Uterus (tissue), 3 donors: ENCODE measurements at regions not wholly inside any gene's neighbourhood (a gene's known extent, or its start where the extent isn't known, plus 50 kb on each side); places are given as distances from the start of the nearest gene placed in this dataset.

Experiments
- DNase-seq, 2 donors: peaks; one replicate each; pipeline ENCODE4 v3.0.0-alpha.2; 2019 to 2020
- H3K27ac ChIP-seq, 2 donors: fragments of 200-600 bp; sonication (generic); 1 replicate in 1 of 2; 2 replicates in 1 of 2; pipeline ENCODE4 v1.5.1; 2016 to 2018
- H3K27me3 ChIP-seq, 2 donors: fragments of 200-600 bp; sonication (generic); one replicate each; pipeline ENCODE4 v1.5.1; 2018 to 2019; ENCODE audit warnings: control low read depth in 1 of 2
- H3K36me3 ChIP-seq, 2 donors: fragments of 200-600 bp; sonication (generic); one replicate each; pipeline ENCODE4 v1.5.1; 2019; ENCODE audit warnings: control low read depth in 1 of 2
- H3K4me1 ChIP-seq, 2 donors: fragments of 200-600 bp; sonication (generic); one replicate each; pipeline ENCODE4 v1.5.1; 2018 to 2019; ENCODE audit warnings: control low read depth in 1 of 2
- H3K4me3 ChIP-seq, 2 donors: fragments of 200-600 bp; sonication (generic); 1 replicate in 1 of 2; 2 replicates in 1 of 2; pipeline ENCODE4 v1.5.1; 2018 to 2019; ENCODE audit warnings: mild to moderate bottlenecking in 1 of 2
- H3K9me3 ChIP-seq, 2 donors: fragments of 200-600 bp; sonication (generic); one replicate each; pipeline ENCODE4 v1.5.1; 2019; ENCODE audit warnings: control low read depth in 1 of 2
- CTCF ChIP-seq, 4 experiments: fragments of 200-600 bp in 2 of 4; fragments of 450-650 bp in 2 of 4; sonication (generic) in 2 of 4; IDR thresholded peaks; one replicate each; pipeline ENCODE4 v1.5.1; 2016 to 2019; ENCODE audit warnings: antibody characterized with exemption in 4 of 4, mild to moderate bottlenecking in 2 of 4, moderate library complexity in 1 of 4
- POLR2A ChIP-seq, 2 donors: fragments of 450-650 bp; IDR thresholded peaks; one replicate each; pipeline ENCODE4 v1.6.1; 2016; ENCODE audit warnings: antibody characterized with exemption in 2 of 2, mild to moderate bottlenecking in 1 of 2, moderate library complexity in 1 of 2
- intact Hi-C: fragments of 100-400 bp; cut with DNase I; formaldehyde crosslinking; loops from one replicate; pipeline ENCODE4 v1.15.1; 2023; ENCODE audit warnings: low total_unique reads
- donor health status: DM: yes; HTN: yes; CAD: no.

DNA sequence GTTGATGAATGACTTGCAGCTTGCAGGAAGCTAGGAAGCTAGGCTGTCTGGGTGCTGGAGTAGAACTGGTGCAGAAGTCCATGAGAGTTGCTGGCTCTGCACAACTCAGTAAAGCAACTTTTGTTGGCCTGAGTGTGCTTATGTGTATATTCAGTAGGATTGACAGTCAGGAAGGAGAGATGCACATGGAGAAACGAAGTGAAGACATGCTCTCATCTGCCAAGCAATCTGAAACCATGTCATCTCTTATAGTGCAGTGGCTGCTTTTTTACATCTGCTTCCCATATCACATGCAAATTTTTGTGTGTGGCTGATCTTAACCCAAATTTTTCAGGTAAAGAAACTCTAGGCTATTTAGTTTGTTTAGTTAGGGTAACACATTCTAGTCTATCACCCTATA, 252.4 kb upstream of the HS3ST5 start:
- Histone ChIP-seq H3K36me3 (no peaks in the 10 kb centered on the region), H3K27me3 (no peaks in the 10 kb centered on the region), H3K4me1 (no peaks in the 10 kb centered on the region), H3K9me3 (no peaks in the 10 kb centered on the region), H3K27ac (no peak overlapping the region), H3K4me3 (no peak overlapping the region)
- TF ChIP-seq CTCF (IDR thresholded peaks at IDR 0.05) (no peak), POLR2A (IDR thresholded peaks at IDR 0.05) (no peak)
- intact Hi-C loops, result no loop called here
- DNase-seq, result no peak

- H3K4me1 ChIP-seq, result no peaks in the 10 kb centered on the region
- no peak overlapping the region for H3K4me3 ChIP-seq
- no peaks in the 10 kb centered on the region for H3K27me3 ChIP-seq
- H3K36me3 ChIP-seq, result no peaks in the 10 kb centered on the region
- no peak for DNase-seq
- TF ChIP-seq POLR2A (IDR thresholded peaks at IDR 0.05) (no peak), CTCF (IDR thresholded peaks at IDR 0.05) (no peak)
- no peaks in the 10 kb centered on the region for H3K9me3 ChIP-seq
- intact Hi-C loops, result no loop called here
- H3K27ac ChIP-seq, result no peak overlapping the region
Measured at GRCh38 chr6:114592506-114592905, 249.7 kb upstream of the HS3ST5 start.

DNA sequence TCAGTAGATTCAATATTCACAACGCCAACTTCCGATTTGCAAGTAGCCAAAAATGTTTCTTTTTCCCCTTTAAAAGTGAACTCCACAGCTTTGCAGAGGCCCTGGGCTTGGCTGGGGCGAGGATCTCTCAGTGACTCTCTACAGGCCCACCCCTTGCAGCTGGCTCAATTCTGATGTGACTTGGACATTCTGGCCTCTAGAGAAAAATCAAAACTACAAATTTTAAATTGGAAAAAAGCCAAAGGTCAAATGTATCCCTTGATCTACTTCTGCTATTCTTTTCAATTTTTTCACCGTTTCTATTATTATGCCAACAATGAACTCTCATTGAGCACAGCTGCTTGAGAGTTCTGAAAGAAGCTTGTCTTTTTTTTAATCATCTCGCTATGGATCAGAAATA, 245.9 kb upstream of the HS3ST5 start:
- no peaks in the 10 kb centered on the region for H3K36me3 ChIP-seq
- no peaks in the 10 kb centered on the region for H3K27me3 ChIP-seq
- no peak overlapping the region for H3K4me3 ChIP-seq
- H3K4me1 ChIP-seq, result no peaks in the 10 kb centered on the region
- H3K27ac ChIP-seq, result no peak overlapping the region
- intact Hi-C loops, result no loop called here
- no peaks in the 10 kb centered on the region for H3K9me3 ChIP-seq
- TF ChIP-seq POLR2A (IDR thresholded peaks at IDR 0.05), result no peak
- TF ChIP-seq CTCF (IDR thresholded peaks at IDR 0.05), result no peak
- no peak for DNase-seq

GRCh38 chr6:114586298-114586697, 243.5 kb upstream of the HS3ST5 start:
- intact Hi-C loops, result no loop called here
- TF ChIP-seq POLR2A (IDR thresholded peaks at IDR 0.05) (no peak), CTCF (IDR thresholded peaks at IDR 0.05) (no peak)
- DNase-seq, result no peak

DNA sequence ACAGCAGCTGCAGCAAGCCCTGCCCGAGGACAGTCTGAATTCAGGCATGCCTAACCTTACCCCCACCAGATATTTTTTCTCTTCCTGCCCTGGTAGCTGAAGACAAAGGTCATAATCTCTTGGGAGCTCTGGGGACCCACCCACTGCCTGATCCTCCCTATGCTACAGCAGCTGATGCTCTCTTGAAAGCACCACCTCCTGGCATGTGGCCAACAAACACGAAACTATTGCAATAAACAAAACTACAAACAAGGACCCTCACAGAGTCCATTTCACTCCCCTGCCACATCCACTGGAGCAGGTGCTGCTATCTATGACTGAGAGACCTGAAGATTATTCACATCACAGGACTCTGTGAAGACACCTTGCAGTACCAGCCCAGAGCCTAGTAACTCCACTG, 238.5 kb upstream of the HS3ST5 start:
- TF ChIP-seq POLR2A (IDR thresholded peaks at IDR 0.05) (no peak), CTCF (IDR thresholded peaks at IDR 0.05) (no peak)
- Histone ChIP-seq H3K27me3 (no peaks in the 10 kb centered on the region), H3K9me3 (no peaks in the 10 kb centered on the region), H3K4me1 (no peaks in the 10 kb centered on the region), H3K36me3 (no peaks in the 10 kb centered on the region), H3K27ac (no peak overlapping the region), H3K4me3 (no peak overlapping the region)
- DNase-seq, result no peak
- intact Hi-C loops, result no loop called here

More at GRCh38 chr6:114586298-114586697, 243.5 kb upstream of the HS3ST5 start:
- Histone ChIP-seq H3K9me3 (no peaks in the 10 kb centered on the region), H3K4me1 (no peaks in the 10 kb centered on the region), H3K27ac (no peak overlapping the region), H3K36me3 (no peaks in the 10 kb centered on the region), H3K4me3 (no peak overlapping the region), H3K27me3 (no peaks in the 10 kb centered on the region)
